HG03097 (cell line): ENCODE measurements at regions not wholly inside any gene's neighbourhood (a gene's known extent, or its start where the extent isn't known, plus 50 kb on each side); places are given as distances from the start of the nearest gene placed in this dataset.
"Not testable (repeated sequence)": the region's sequence is repeated elsewhere in the genome, so short reads cannot be mapped to it uniquely, and the experiment has no call there.

Experiments
- ATAC-seq: cut with Tn5 transposase; IDR thresholded peaks from one replicate; pipeline ENCODE4 v1.9.1; 2021; ENCODE audit not compliant: unreplicated experiment, low FRiP score

- ATAC-seq, result no peak
These were observed 144.2 kb upstream of the RAPGEF2 start for GRCh38 chr4:158958489-158959270.

GRCh38 chr4:158962393-158962792 lies 140.5 kb upstream of the RAPGEF2 start:
- no peak for ATAC-seq

- ATAC-seq, result not testable (repeated sequence)
These were observed 139.6 kb upstream of the RAPGEF2 start for GRCh38 chr4:158963282-158963681.

GRCh38 chr4:158964114-158964727 lies 138.7 kb upstream of the RAPGEF2 start:
- no peak for ATAC-seq

- no peak for ATAC-seq
These were observed 138.2 kb upstream of the RAPGEF2 start for GRCh38 chr4:158964728-158965124.

- no peak for ATAC-seq
These were observed 137.7 kb upstream of the RAPGEF2 start for GRCh38 chr4:158965226-158965625.

GRCh38 chr4:158966091-158966490 lies 136.8 kb upstream of the RAPGEF2 start:
- ATAC-seq, result no peak

- ATAC-seq, result no peak
These were observed 133.9 kb upstream of the RAPGEF2 start for GRCh38 chr4:158968961-158969360.

GRCh38 chr4:158970812-158971211 lies 132.1 kb upstream of the RAPGEF2 start:
- ATAC-seq, result no peak

GRCh38 chr4:158974438-158974837 lies 128.4 kb upstream of the RAPGEF2 start:
- not testable (repeated sequence) for ATAC-seq

GRCh38 chr4:158980711-158981110 lies 122.2 kb upstream of the RAPGEF2 start:
- ATAC-seq, result not testable (repeated sequence)

- ATAC-seq, result no peak
These were observed 111.2 kb upstream of the RAPGEF2 start for GRCh38 chr4:158991534-158992155.

- no peak for ATAC-seq
These were observed 109.0 kb upstream of the RAPGEF2 start for GRCh38 chr4:158993891-158994290.

- ATAC-seq, result no peak
These were observed 107.8 kb upstream of the RAPGEF2 start for GRCh38 chr4:158995040-158995439.

GRCh38 chr4:158995965-158996364 lies 106.9 kb upstream of the RAPGEF2 start:
- ATAC-seq, result no peak

GRCh38 chr4:158996669-158997074 lies 106.2 kb upstream of the RAPGEF2 start:
- no peak for ATAC-seq

- no peak for ATAC-seq
These were observed 105.1 kb upstream of the RAPGEF2 start for GRCh38 chr4:158997660-158998349.

GRCh38 chr4:158998624-158999023 lies 104.3 kb upstream of the RAPGEF2 start:
- no peak for ATAC-seq

- ATAC-seq, result no peak
These were observed 103.7 kb upstream of the RAPGEF2 start for GRCh38 chr4:158999166-158999682.

GRCh38 chr4:158999849-159000248 lies 103.0 kb upstream of the RAPGEF2 start:
- ATAC-seq, result no peak

- ATAC-seq, result no peak
These were observed 99.9 kb upstream of the RAPGEF2 start for GRCh38 chr4:159002950-159003349.
